Thyroid gland (tissue), 4 donors: ENCODE measurements at regions not wholly inside any gene's neighbourhood (a gene's known extent, or its start where the extent isn't known, plus 50 kb on each side); places are given as distances from the start of the nearest gene placed in this dataset.
A peak's percentile ranks its signal among the peaks of the same experiment; 100 is the strongest.

Source experiments
- DNase-seq, 2 donors: peaks; one replicate each; pipeline ENCODE4 v3.0.0-alpha.2; 2019
- H3K27ac ChIP-seq, 3 donors: fragments of 200-600 bp; sonication (generic); 1 replicate in 2 of 3; 2 replicates in 1 of 3; pipeline ENCODE4 v1.5.1; 2016 to 2019; ENCODE audit warnings: mild to moderate bottlenecking in 1 of 3, moderate library complexity in 1 of 3
- H3K27me3 ChIP-seq: fragments of 200-600 bp; sonication (generic); one replicate; pipeline ENCODE4 v1.5.1; 2019
- H3K36me3 ChIP-seq, 2 donors: fragments of 200-600 bp; sonication (generic); one replicate each; pipeline ENCODE4 v1.5.1; 2016 to 2019
- H3K4me1 ChIP-seq, 2 donors: fragments of 200-600 bp; sonication (generic); one replicate each; pipeline ENCODE4 v1.5.1; 2017 to 2019
- H3K4me3 ChIP-seq, 3 donors: fragments of 200-600 bp; sonication (generic); replicated peaks in 1 of 3; 1 replicate in 2 of 3; 2 replicates in 1 of 3; pipeline ENCODE4 v1.5.1; 2016; ENCODE audit warnings: mild to moderate bottlenecking in 1 of 3
- H3K9me3 ChIP-seq: fragments of 200-600 bp; sonication (generic); one replicate; pipeline ENCODE4 v1.5.1; 2017
- CTCF ChIP-seq, 6 experiments: fragments of 200-600 bp in 3 of 6; fragments of 450-650 bp in 3 of 6; sonication (generic) in 3 of 6; IDR thresholded peaks; one replicate each; pipeline ENCODE4 v1.5.1; 2016 to 2019; ENCODE audit warnings: antibody characterized with exemption in 6 of 6, mild to moderate bottlenecking in 2 of 6, inconsistent platforms in 1 of 6, moderate library complexity in 1 of 6
- POLR2A ChIP-seq, 2 donors: fragments of 450-650 bp; IDR thresholded peaks; one replicate each; pipeline ENCODE4 v1.6.1; 2017; ENCODE audit warnings: antibody characterized with exemption in 2 of 2, mild to moderate bottlenecking in 2 of 2, moderate library complexity in 1 of 2
- WGBS, 2 donors: methylation state at CpG; one replicate each; pipeline ENCODE4 v1.1.5; 2017; 5-methylcytosine and 5-hydroxymethylcytosine counted together
- intact Hi-C: fragments of 100-400 bp; cut with DNase I; formaldehyde crosslinking; loops from one replicate; pipeline ENCODE4 v1.15.1; 2023

GRCh38 chr21:28113718-28114117 lies 879.0 kb downstream of the LTN1 start:
- Histone ChIP-seq H3K4me1 (no peaks in the 10 kb centered on the region), H3K4me3 (no peak overlapping the region), H3K36me3 (no peaks in the 10 kb centered on the region), H3K27me3 (no peaks in the 10 kb centered on the region), H3K9me3 (no peaks in the 10 kb centered on the region), H3K27ac (no peak overlapping the region)
- DNase-seq = no peak
- intact Hi-C loops = no loop called here
- TF ChIP-seq CTCF (IDR thresholded peaks at IDR 0.05) (no peak), POLR2A (IDR thresholded peaks at IDR 0.05) (no peak)

- no peak overlapping the region for H3K4me3 ChIP-seq
- H3K4me1 ChIP-seq = no peaks in the 10 kb centered on the region
- intact Hi-C loops = no loop called here
- DNase-seq = no peak
- H3K27ac ChIP-seq = no peak overlapping the region
- H3K27me3 ChIP-seq = no peaks in the 10 kb centered on the region
- H3K36me3 ChIP-seq = no peaks in the 10 kb centered on the region
- 84 to 88% methylated on average over 5 of the region's 5 CpGs for WGBS, 2 donors
- no peak for TF ChIP-seq CTCF (IDR thresholded peaks at IDR 0.05)
- no peak for TF ChIP-seq POLR2A (IDR thresholded peaks at IDR 0.05)
- no peaks in the 10 kb centered on the region for H3K9me3 ChIP-seq
Measured at GRCh38 chr21:28112511-28112910, 880.2 kb downstream of the LTN1 start.

DNA sequence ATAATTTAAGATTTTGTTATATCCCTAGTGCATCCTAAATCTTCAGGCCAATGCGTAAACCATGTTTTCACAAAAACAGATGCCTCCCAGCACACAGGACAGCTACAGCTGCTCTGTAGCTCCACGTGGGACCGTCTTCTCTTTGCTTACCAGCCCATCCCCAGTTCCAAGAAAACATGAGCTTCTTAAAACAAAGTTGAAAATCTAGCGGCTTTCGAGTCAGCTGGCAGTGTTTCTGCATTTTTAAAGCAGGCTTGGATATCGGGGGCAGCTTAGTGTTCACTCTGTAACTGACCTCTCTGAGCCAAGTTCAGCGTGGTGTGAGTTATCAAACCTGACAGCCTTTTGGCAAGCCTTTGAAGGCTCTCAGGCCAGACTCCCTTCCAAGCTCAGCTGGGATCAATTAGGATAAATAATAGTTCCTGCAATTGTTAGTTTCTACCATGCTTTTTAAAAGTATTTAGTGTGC lies 881.5 kb downstream of the LTN1 start:
- DNase-seq = peak in 1 of 2 donors; percentile 18
- intact Hi-C loops = no loop called here
- Histone ChIP-seq H3K36me3 (no peaks in the 10 kb centered on the region), H3K4me3 (no peak overlapping the region), H3K9me3 (no peaks in the 10 kb centered on the region), H3K27ac (peak overlapping the region in 1 of 3 donors; percentile 48), H3K4me1 (no peaks in the 10 kb centered on the region), H3K27me3 (no peaks in the 10 kb centered on the region)
- TF ChIP-seq CTCF (IDR thresholded peaks at IDR 0.05) (no peak), POLR2A (IDR thresholded peaks at IDR 0.05) (no peak)
- whole genome bisulfite sequencing, 2 donors = 31 to 53% methylated on average over 7 of the region's 7 CpGs

DNA sequence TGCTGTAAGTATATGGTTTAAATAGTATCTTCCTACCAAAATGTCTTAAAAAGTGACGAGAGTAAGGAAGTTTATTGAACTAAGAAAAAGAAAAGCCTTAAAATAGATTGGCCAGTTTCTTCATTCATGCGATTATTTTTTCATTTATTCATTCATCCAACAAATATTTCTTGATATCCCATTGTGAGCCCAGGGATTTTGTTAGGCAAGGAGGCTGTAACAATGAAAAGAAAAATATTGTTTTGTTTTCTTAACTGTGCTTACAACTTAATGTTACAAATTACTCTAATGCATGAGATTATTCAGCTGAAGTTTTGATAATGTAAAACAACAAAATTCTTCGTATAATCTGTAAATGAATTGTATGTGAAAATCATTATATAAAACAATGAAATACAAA lies 882.0 kb downstream of the LTN1 start:
- 71 to 78% methylated on average over 3 of the region's 3 CpGs for WGBS, 2 donors
- intact Hi-C loops = no loop called here

DNA sequence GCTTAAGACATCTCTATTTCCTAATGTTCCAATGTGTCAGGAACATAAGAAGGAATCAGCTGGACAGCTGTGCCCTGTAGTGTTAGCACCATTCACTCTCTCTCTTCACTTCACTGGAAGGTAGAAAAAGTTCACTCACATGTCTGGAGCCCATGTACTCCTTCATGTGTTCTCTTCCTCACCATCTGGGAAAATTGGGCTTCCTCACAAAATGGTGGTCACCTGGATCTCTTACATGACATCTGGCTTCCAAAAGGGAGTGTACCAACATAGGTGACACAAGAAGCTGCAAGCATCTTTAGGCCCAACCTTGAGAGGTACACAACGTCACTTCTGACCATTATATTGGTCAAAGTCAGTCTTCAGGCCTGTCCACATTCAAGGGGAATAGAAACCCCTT lies 882.6 kb downstream of the LTN1 start:
- no peak overlapping the region for H3K4me3 ChIP-seq
- TF ChIP-seq POLR2A (IDR thresholded peaks at IDR 0.05) = no peak
- TF ChIP-seq CTCF (IDR thresholded peaks at IDR 0.05) = no peak
- intact Hi-C loops = no loop called here
- no peak overlapping the region for H3K27ac ChIP-seq
- H3K4me1 ChIP-seq = no peaks in the 10 kb centered on the region
- H3K36me3 ChIP-seq = no peaks in the 10 kb centered on the region
- WGBS, 2 donors = 95 to 96% methylated on average over 1 of the region's 1 CpG
- DNase-seq = no peak
- no peaks in the 10 kb centered on the region for H3K27me3 ChIP-seq
- no peaks in the 10 kb centered on the region for H3K9me3 ChIP-seq

More for the DNA sequence above, 882.0 kb downstream of the LTN1 start:
- H3K9me3 ChIP-seq = no peaks in the 10 kb centered on the region
- H3K27me3 ChIP-seq = no peaks in the 10 kb centered on the region
- DNase-seq = no peak
- no peak overlapping the region for H3K4me3 ChIP-seq
- no peaks in the 10 kb centered on the region for H3K4me1 ChIP-seq
- TF ChIP-seq POLR2A (IDR thresholded peaks at IDR 0.05) (no peak), CTCF (IDR thresholded peaks at IDR 0.05) (no peak)
- H3K36me3 ChIP-seq = no peaks in the 10 kb centered on the region
- H3K27ac ChIP-seq = no peak overlapping the region
